ENCODE measurements at regions not wholly inside any gene's neighbourhood (a gene's known extent, or its start where the extent isn't known, plus 50 kb on each side); places are given as distances from the start of the nearest gene placed in this dataset.
A peak's percentile ranks its signal among the peaks of the same experiment; 100 is the strongest.

GRCh38 chr12:20188930-20189653, 179.2 kb upstream of the PDE3A start:
- H3K4me3 ChIP-seq (ENCODE audit: low read depth, low read length) = no peak overlapping the region
- ChIA-PET CTCF (interaction anchor here (1.1 kb wide), 1 partner anchor 10 kb away, joined by 3 read pairs; no protein-coding TSS in a partner anchor), POLR2A (no interaction called here)
- no peak for TF ChIP-seq CTCF (IDR thresholded peaks at IDR 0.05; ENCODE audit: insufficient read depth, low read length, missing control alignments)
- DNase-seq (ENCODE audit: low read depth, low spot score) = no peak

DNA sequence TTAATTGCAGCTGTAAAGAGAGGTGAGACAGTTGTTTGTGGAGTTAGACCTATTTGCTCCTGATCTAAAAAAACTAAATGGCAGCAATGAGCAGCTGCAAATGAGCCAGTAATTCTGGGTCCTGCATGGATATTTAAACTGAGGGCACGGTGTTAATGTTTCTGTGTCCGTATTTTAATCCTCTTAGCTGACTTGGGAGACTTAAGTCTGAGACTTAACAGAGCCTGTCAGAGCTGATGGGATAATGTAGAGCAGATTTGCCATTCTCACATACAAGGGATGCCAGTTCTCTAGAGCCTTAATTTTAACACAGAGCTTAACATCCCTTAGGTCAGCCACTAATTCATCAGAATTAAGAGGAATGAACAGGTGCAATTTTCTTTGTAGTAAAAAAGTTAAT, 178.6 kb upstream of the PDE3A start:
- DNase-seq (ENCODE audit: low read depth, low spot score) = no peak
- POLR2A ChIA-PET = no interaction called here
- CTCF ChIA-PET = no interaction called here
- H3K4me3 ChIP-seq (ENCODE audit: low read depth, low read length) = no peak overlapping the region
- TF ChIP-seq CTCF (IDR thresholded peaks at IDR 0.05; ENCODE audit: insufficient read depth, low read length, missing control alignments) = no peak

DNA sequence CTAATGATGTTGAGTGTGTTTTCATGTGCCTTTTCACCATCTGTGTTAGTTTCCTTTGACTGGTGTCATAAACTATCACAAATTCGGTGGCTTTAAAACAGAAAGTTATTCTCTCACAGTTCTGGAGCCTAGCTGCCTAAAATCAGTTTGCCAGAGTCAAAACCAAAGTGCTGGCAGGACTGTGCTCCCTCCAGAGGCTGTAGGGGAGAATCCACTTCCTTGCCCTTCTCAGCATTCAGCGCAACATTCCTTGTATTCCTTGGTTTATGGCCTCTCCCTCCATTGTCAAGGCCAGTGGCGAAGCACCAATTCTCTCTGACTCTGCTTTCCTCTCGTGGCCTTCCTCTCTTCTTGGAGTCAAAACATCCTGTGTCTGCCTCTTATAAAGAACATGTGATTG, 174.2 kb upstream of the PDE3A start:
- H3K4me3 ChIP-seq (ENCODE audit: low read depth, low read length) = peak overlapping the region; percentile 38
- TF ChIP-seq CTCF (IDR thresholded peaks at IDR 0.05; ENCODE audit: insufficient read depth, low read length, missing control alignments) = peak; percentile 80
- ChIA-PET POLR2A (no interaction called here), CTCF (interaction anchor here (0.6 to 1.5 kb wide), 8 partner anchors 8 to 437 kb away, joined by 3 to 5 read pairs (median 3); no protein-coding TSS in a partner anchor)
- no peak for DNase-seq (ENCODE audit: low read depth, low spot score)

DNA sequence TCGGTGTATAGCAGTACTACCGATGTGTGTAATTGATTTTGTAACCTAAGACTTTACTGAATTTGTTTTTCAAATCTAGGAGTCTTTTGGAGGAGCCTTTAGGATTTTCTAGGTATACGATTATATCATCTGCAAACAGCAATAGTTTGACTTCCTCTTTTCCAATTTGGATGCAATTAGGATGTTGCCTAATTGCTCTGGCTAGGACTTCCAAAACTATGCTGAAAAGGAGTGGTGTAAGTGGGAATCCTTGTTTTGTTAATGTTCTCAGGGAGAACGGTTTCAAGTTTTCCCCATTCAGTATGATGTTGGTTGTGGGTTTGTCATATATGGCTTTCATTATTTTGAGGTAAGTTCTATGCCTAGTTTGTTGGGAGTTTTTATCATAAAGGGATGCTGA, 171.6 kb upstream of the PDE3A start:
- TF ChIP-seq CTCF (IDR thresholded peaks at IDR 0.05; ENCODE audit: insufficient read depth, low read length, missing control alignments) = no peak
- POLR2A ChIA-PET = no interaction called here
- no peak for DNase-seq (ENCODE audit: low read depth, low spot score)

GRCh38 chr12:20197411-20197810, 170.9 kb upstream of the PDE3A start:
- no peak for TF ChIP-seq CTCF (IDR thresholded peaks at IDR 0.05; ENCODE audit: insufficient read depth, low read length, missing control alignments)
- POLR2A ChIA-PET = no interaction called here
- CTCF ChIA-PET = interaction anchor here (0.7 kb wide), 1 partner anchor 285 kb away, joined by 3 read pairs; no protein-coding TSS in a partner anchor
- no peak for DNase-seq (ENCODE audit: low read depth, low spot score)
- H3K4me3 ChIP-seq (ENCODE audit: low read depth, low read length) = no peak overlapping the region

More for the DNA sequence above, 171.6 kb upstream of the PDE3A start:
- CTCF ChIA-PET = no interaction called here
- no peak overlapping the region for H3K4me3 ChIP-seq (ENCODE audit: low read depth, low read length)

- POLR2A ChIA-PET = no interaction called here
- H3K4me3 ChIP-seq (ENCODE audit: low read depth, low read length) = no peak overlapping the region
- no peak for DNase-seq (ENCODE audit: low read depth, low spot score)
- TF ChIP-seq CTCF (IDR thresholded peaks at IDR 0.05; ENCODE audit: insufficient read depth, low read length, missing control alignments) = no peak
- CTCF ChIA-PET = no interaction called here
Observed at GRCh38 chr12:20199780-20200179, 168.6 kb upstream of the PDE3A start.
